PC-3 (cell line): ENCODE measurements at regions not wholly inside any gene's neighbourhood (a gene's known extent, or its start where the extent isn't known, plus 50 kb on each side); places are given as distances from the start of the nearest gene placed in this dataset.

Source experiments
- ATAC-seq: fragments of 200-7000 bp; cut with Tn5 transposase; 2 replicates; pipeline ENCODE4 v1.9.1; 2020; ENCODE audit warnings: mild to moderate bottlenecking, moderate library complexity
- BruUV-seq: library from RNA; stranded (reverse); fragments of 400-500 nt; replicated peaks from 2 replicates; lab custom pipeline; 2021; lab: Mats Ljungman, UMichigan
- CTCF ChIA-PET: fragments of 300-600 bp; sonication (Branson Sonifier 250); formaldehyde crosslinking; loops from one replicate; lab custom pipeline; 2022; ENCODE audit warnings: antibody characterized with exemption; lab: Charles Lee
- POLR2A ChIA-PET: fragments of 300-600 bp; sonication (Branson Sonifier 250); formaldehyde crosslinking; loops from one replicate; lab custom pipeline; 2022; ENCODE audit warnings: antibody characterized with exemption; ENCODE audit not compliant: unreplicated experiment; lab: Charles Lee
- DNase-seq: peaks from one replicate; pipeline ENCODE4 v3.0.0-alpha.2; 2015
- H2AFZ ChIP-seq: fragments of 300-600 bp; sonication (generic); 2 replicates; pipeline ENCODE4 v1.6.0; 2016; ENCODE audit warnings: antibody characterized with exemption, low read length
- H3F3A ChIP-seq: fragments of 300-600 bp; sonication (generic); one replicate; pipeline ENCODE4 v1.6.0; 2017; ENCODE audit warnings: antibody characterized with exemption, low read length, control low read depth, mild to moderate bottlenecking; ENCODE audit not compliant: unreplicated experiment
- H3K27ac ChIP-seq: fragments of 300-600 bp; sonication (generic); 2 replicates; pipeline ENCODE4 v1.5.1; 2016; ENCODE audit warnings: mild to moderate bottlenecking, low read length
- H3K27me3 ChIP-seq: fragments of 300-600 bp; sonication (generic); 2 replicates; pipeline ENCODE4 v1.6.1; 2016; ENCODE audit warnings: low read length, mixed read lengths
- H3K36me3 ChIP-seq: fragments of 300-600 bp; sonication (generic); 2 replicates; pipeline ENCODE4 v1.6.1; 2016; ENCODE audit warnings: low read depth, mixed run types, low read length, mixed read lengths
- H3K4me1 ChIP-seq: fragments of 300-600 bp; sonication (generic); 2 replicates; pipeline ENCODE4 v1.5.1; 2016; ENCODE audit warnings: low read length; ENCODE audit not compliant: insufficient read depth
- H3K4me2 ChIP-seq: fragments of 300-600 bp; sonication (generic); 2 replicates; pipeline ENCODE4 v1.6.0; 2016; ENCODE audit warnings: low read length
- H3K4me3 ChIP-seq: fragments of 300-600 bp; sonication (generic); 2 replicates; pipeline ENCODE4 v1.5.1; 2016; ENCODE audit warnings: mild to moderate bottlenecking, low read length, mixed read lengths
- H3K79me2 ChIP-seq: fragments of 300-600 bp; sonication (generic); 2 replicates; pipeline ENCODE4 v1.6.1; 2017; ENCODE audit warnings: low read length, mixed read lengths
- H3K9ac ChIP-seq: fragments of 300-600 bp; sonication (generic); 2 replicates; pipeline ENCODE4 v1.6.0; 2016; ENCODE audit warnings: mild to moderate bottlenecking, low read length
- H3K9me2 ChIP-seq: fragments of 300-600 bp; sonication (generic); replicated peaks from 2 replicates; pipeline ENCODE4 v1.6.1; 2016; ENCODE audit warnings: mixed run types, low read length, mixed read lengths
- H3K9me3 ChIP-seq: fragments of 300-600 bp; sonication (generic); 2 replicates; pipeline ENCODE4 v1.6.1; 2016; ENCODE audit warnings: low read length, mixed read lengths
- H4K20me1 ChIP-seq: fragments of 300-600 bp; sonication (generic); 2 replicates; pipeline ENCODE4 v1.6.1; 2016; ENCODE audit warnings: low read length, mixed read lengths
- CTCF ChIP-seq: fragments of 300-600 bp; sonication (generic); conservative IDR thresholded peaks from 2 replicates; pipeline ENCODE4 v1.5.1; 2017; ENCODE audit warnings: antibody characterized with exemption, low read depth, mild to moderate bottlenecking, low read length
- EZH2 ChIP-seq: fragments of 300-600 bp; sonication (generic); IDR thresholded peaks from one replicate; pipeline ENCODE4 v1.6.1; 2017; ENCODE audit warnings: antibody characterized with exemption, mild to moderate bottlenecking, low read length; ENCODE audit not compliant: unreplicated experiment
- EZH2phosphoT487 ChIP-seq: fragments of 300-600 bp; sonication (generic); IDR thresholded peaks from 2 replicates; pipeline ENCODE4 v1.6.1; 2018; ENCODE audit warnings: mild to moderate bottlenecking, antibody characterized with exemption, low read length, borderline replicate concordance
- intact Hi-C: fragments of 100-400 bp; cut with micrococcal nuclease; formaldehyde crosslinking; loops from 2 replicates; pipeline ENCODE4 v1.9.0; 2023

GRCh38 chr14:66281036-66281776, 205.0 kb upstream of the CCDC196 start:
- DNase-seq (no peak), ATAC-seq (no peak)
- Histone ChIP-seq H4K20me1 (no peaks in the 10 kb centered on the region), H3K36me3 (no peaks in the 10 kb centered on the region), H3K4me2 (no peak overlapping the region), H3F3A (no peaks in the 10 kb centered on the region), H3K79me2 (no peaks in the 10 kb centered on the region), H3K9me2 (no peaks in the 10 kb centered on the region), H3K27ac (no peak overlapping the region), H3K9me3 (no peaks in the 10 kb centered on the region), H3K9ac (no peak overlapping the region), H2AFZ (no peak overlapping the region), H3K27me3 (peaks cover 23% of the 10 kb centered on the region; the same call in 1 of the 2 replicates), H3K4me3 (no peak overlapping the region), H3K4me1 (no peaks in the 10 kb centered on the region)
- no TSS peak for BruUV-seq
- ChIA-PET POLR2A (no interaction called here), CTCF (no interaction called here)
- intact Hi-C loops = no loop called here
- TF ChIP-seq EZH2 (no peak), EZH2phosphoT487 (no peak), CTCF (no peak)

GRCh38 chr14:66284346-66284745, 201.8 kb upstream of the CCDC196 start:
- DNase-seq = peak; percentile 76

More at GRCh38 chr14:66284346-66284745, 201.8 kb upstream of the CCDC196 start:
- intact Hi-C loops = no loop called here
- no peaks in the 10 kb centered on the region for H3K36me3 ChIP-seq
- no peaks in the 10 kb centered on the region for H3K9me3 ChIP-seq
- H3K4me2 ChIP-seq = no peak overlapping the region
- ChIA-PET CTCF (no interaction called here), POLR2A (interaction anchor here (0.5 kb wide), 1 partner anchor 627 kb away, joined by 3 read pairs; no protein-coding TSS in a partner anchor)
- H3K9me2 ChIP-seq = no peaks in the 10 kb centered on the region
- H4K20me1 ChIP-seq = no peaks in the 10 kb centered on the region
- no TSS peak for BruUV-seq
- peak; percentile 98 for ATAC-seq
- H3K4me3 ChIP-seq = no peak overlapping the region
- no peaks in the 10 kb centered on the region for H3K79me2 ChIP-seq
- peaks cover 18% of the 10 kb centered on the region; the same call in 1 of the 2 replicates for H3K27me3 ChIP-seq
- no peak overlapping the region for H3K9ac ChIP-seq
- no peaks in the 10 kb centered on the region for H3F3A ChIP-seq
- H2AFZ ChIP-seq = no peak overlapping the region
- no peak overlapping the region for H3K27ac ChIP-seq
- TF ChIP-seq CTCF (no peak), EZH2 (no peak), EZH2phosphoT487 (no peak)
- H3K4me1 ChIP-seq = no peaks in the 10 kb centered on the region
